Frontal cortex (tissue), 3 donors: ENCODE measurements at regions not wholly inside any gene's neighbourhood (a gene's known extent, or its start where the extent isn't known, plus 50 kb on each side); places are given as distances from the start of the nearest gene placed in this dataset.
"Not testable (repeated sequence)": the region's sequence is repeated elsewhere in the genome, so short reads cannot be mapped to it uniquely, and the experiment has no call there.

Experiments used
- DNase-seq, 2 donors: peaks; one replicate each; pipeline ENCODE4 v3.0.0; 2012; ENCODE audit warnings: low spot score in 2 of 2
- FAIRE-seq: peaks from 2 replicates; lab custom pipeline; 2012; peaks lifted over from hg19 to GRCh38; lab: Jason Lieb, UNC
- donor health status: control.
- donor health status: control.
- donor health status: control.

DNA sequence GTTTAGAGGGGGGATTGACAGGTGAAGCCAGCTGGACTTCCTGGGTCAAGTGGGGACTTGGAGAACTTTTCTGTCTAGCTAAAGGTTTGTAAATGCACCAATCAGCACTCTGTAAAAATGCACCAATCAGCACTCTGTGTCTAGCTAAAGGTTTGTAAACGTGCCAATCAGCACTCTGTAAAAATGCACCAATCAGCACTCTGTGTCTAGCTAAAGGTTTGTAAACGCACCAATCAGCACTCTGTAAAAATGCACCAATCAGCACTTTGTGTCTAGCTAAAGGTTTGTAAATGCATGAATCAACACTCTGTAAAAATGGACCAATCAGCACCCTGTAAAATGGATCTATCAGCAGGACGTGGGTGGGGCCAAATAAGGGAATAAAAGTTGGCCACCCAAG is 120.1 kb upstream of the AGTR1 start:
- FAIRE-seq, DNase-seq: not testable (repeated sequence)

- FAIRE-seq (no peak), DNase-seq (no peak)
Measured at GRCh38 chr3:148582126-148582525, 115.6 kb upstream of the AGTR1 start.

DNA sequence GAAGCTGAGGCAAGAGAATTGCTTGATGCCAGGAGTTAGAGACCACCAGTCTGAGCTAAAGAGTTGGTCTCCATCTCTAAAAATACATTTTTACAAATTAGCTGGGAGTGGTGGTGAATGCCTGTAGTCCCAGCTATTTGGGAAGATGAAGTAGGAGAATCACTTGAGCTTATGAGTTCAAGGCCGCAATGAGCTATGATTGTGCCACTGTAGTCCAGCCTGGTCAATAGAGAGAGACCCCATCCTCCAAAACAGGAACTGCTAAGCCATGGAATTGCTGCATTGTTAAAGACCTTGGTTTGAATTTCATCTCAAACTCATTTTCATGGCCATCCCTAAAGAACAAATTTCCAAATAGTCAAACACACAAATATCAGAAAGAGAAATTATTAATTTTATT is 113.9 kb upstream of the AGTR1 start:
- DNase-seq (no peak), FAIRE-seq (no peak)

- DNase-seq (no peak), FAIRE-seq (no peak)
Measured at GRCh38 chr3:148584438-148584837, 113.3 kb upstream of the AGTR1 start.

DNA sequence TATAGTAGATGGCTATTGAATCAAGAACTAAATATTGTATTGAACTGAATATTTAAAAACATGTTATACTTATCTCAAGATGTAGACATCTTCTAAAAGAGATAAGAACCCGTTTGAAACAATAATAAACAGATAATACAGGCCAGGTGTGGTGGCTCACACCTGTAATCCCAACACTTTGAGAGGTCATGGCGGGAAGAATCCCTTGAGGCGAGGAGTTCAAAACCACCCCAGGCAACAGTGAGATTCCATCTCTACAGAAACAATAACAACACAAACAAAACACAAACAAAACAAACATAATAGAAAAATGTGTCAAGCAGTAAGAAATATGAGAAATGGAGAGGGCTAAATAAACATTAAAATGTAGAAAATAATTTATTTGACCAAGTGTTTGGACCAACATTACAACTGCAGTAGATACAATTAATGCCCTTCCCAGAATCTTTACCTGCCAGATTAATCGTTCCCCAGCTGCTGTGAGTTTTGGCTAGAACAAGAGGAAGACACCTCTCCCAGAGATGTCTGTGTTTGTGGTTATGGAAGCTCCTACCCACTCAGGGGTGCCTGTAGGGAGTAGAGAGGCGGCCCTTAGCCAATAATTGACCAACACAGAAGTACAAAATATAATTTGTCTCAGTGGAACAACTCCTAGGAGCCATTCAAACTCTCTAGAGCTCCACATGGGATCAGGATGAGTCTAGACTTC is 111.9 kb upstream of the AGTR1 start:
- no peak for FAIRE-seq

DNA sequence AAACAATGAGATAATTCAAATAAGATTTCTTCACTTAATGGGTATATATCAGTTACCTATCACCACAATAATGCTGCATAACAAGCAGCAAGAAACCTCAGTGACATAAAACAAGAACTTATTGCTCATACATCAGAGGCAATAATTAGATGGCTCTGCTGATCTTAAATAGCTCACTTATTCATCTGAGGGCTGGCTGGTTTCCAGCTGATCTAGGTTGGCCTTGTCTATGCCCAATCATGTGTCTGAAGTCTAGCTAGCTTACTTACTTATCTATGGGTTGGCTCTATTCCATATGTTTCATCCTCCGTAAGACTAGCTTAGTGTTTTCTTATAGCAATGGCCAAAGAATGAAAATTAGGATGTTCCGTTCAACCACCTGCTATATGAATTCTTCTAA is 109.4 kb upstream of the AGTR1 start:
- FAIRE-seq (no peak), DNase-seq (no peak)

More for the DNA sequence above, 111.9 kb upstream of the AGTR1 start:
- DNase-seq: no peak

DNA sequence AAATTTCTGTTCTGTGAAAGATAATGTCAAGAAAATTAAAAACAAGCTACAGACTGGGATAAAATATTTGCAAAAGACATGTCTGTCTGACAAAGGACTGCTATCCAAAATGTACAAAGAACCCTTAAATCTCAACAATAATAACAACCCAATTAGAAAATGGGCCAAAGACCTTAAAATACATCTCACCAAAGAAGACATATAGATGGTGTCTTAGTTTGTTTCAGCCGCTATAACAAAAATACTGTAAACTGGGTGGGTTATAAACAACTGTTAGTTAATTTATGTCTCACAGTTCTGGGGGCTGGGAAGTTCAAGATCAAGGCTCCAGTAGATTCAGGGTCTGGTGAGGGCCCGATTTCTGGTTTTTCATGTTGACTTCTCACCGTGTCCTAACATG is 106.2 kb upstream of the AGTR1 start:
- FAIRE-seq (no peak), DNase-seq (no peak)

DNA sequence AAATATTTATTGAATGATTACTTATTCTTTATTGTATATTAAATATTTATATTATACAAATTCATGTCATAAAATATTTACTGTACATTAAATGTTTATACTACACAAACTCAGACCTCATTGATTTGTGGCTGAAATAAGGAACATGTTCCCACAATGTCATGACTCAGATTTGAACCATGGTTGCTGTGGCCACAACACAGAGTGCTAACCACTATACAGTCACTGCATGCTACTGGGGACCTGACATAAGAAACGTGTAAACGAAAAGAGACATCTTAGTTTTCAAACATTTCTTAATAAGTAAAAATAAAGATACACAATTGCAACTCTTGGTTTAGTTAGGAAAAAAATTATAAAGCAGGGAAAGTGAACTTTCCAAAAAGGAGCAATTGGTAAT is 99.1 kb upstream of the AGTR1 start:
- DNase-seq (no peak), FAIRE-seq (no peak)

- FAIRE-seq: no peak
- no peak for DNase-seq
Measured at GRCh38 chr3:148599481-148599880, 98.2 kb upstream of the AGTR1 start.

DNA sequence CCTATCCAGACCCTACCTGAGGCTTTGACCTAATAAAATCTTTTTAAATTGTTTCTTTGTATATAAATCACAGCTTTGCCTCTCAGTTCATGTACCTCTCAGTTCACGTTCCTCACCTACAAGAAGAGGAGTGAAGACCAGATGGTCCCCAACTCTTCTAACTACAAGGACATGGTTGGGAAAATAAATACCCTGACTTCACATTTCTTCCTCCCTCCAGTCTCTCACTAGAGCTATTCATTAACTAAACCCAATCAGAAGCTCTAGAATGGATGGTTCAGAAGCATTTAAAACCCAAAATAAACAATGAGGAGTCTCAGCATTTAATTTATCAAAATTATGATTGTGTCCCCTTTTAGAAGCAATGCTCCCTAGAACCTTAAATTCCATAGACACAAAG is 97.3 kb upstream of the AGTR1 start:
- no peak for FAIRE-seq
- DNase-seq: no peak

DNA sequence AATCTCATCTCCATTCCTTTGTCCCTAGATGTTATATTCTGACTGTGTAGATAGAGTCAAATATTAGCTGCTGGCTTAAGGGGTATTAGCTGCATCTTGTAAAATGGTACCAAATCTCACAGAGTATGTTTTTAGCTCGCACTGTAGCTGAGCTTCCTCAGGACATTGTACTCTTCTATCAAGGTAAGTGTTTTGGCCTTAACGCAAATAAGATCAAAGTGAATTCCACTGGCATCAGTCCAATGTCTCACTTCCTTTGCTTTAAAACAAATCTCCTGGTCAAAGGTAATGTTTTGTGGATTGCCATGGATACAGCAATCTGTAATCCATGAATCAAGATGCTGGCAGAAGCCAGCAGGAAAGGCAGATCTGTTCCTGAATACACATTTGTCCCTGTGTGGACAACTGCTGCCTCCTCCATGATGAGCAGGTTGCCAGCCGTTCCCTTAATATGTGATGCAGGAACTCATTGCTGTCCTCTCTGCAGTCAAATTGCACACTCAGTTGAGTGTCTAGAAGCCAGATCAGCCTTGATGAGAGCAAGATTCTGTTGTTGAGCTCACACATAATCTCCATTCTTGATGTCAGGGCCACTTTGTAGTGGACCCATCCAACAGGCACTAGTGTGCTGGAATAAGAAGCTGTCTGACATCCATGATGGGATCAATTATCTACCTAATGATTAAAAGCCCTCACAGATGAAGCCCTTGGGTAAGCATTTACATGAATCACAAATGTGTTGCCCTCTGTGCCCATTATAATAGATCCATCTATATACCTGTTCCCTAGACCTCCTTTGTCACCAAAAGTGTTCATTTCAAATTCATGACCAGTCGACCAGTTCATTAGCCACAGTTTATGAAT is 96.6 kb upstream of the AGTR1 start:
- DNase-seq: no peak
- FAIRE-seq: no peak

DNA sequence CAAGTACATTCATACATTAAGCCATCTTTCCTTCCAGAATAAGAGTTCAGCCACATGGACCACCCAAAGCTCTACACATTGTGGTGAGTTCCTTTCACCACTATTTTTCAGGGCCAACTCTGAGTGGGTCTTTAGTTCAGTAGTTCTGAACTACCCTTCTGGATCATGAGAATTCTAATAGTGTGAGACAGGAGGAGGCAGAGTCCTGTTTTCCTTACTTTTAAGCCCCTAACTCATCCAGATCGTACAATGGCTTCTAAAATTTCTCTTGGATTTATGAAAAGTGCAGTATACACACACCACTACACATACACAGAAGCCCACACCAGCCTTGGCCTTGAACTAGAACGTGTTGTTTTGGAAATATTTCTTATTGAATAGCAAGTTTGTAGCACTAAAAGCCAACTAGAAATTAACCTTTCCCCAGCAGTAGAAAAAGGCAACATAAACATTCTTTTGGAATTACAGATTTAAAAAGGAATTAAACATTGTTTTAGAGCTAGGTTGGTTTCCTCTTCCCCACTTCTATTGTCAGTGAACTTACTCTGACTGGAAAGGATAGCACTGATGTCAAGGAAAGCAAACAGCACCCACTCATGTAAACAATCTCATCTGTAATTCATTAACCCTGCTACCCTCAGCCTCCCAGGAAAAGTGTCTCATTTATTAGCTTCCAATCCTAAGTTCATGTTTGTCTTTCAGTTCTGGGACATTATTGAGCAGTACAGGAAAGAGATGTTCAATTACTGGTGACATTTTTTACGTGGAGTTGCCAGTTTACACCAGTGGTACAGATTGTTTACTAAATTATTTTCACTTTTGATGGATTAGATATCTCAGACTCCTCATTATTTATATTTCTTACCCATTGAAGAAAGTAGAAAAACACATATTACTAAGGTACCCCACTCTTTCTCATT is 95.7 kb upstream of the AGTR1 start:
- FAIRE-seq (no peak), DNase-seq (no peak)

DNA sequence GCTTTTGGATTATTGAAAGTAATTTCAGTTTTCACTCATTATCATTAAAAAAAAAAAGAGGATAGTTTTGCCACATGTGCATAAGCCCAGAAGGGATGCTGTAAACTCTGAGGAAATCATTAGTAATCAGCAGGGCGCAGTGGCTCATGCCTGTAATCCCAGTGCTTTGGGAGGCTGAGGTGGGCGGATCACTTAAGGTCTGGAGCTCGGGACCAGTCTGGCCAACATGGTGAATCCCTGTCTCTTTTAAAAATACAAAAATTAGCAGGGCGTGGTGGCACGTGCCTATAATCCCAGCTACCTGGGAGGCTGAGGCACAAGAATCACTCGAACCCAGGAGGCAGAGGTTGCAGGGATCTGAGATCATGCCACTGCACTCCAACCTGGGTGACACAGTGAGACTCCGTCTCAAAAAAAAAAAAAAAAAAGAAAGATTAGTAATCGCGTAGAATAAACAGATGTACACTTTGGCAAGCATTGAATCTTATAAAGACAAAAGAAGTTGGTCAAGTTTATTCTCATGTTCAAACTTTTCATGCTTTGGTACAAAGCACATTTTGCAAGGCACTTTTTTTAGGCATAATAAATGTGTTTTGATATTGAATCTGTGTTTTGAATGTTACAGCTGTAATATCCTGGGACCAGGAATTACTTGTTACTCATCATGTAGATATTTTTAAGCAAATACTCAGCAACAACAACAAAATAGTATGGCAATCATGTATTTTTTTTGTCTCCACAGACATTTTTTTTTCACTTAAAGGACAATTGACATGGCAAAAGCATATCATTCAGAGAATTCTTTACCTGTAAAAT is 93.2 kb upstream of the AGTR1 start:
- no peak for FAIRE-seq
- no peak for DNase-seq

DNA sequence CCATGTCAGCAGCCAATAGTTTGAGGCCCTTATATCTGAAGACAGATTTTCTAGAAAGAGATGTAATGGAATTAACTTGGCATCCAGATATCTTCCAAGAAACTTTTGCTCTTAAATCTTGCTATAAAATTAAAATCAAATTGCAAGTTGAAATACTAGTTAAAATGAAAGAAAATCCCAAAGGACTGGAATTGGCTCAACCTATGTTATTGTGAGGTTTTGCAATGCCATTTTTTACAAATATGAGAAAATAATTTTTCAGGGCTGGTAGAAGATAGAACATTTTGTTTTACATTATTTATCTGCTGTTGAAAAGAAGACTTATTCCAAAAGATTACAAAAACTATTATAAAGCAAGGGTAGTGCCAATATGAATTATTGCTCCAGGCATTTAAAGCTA is 92.2 kb upstream of the AGTR1 start:
- FAIRE-seq (no peak), DNase-seq (no peak)

DNA sequence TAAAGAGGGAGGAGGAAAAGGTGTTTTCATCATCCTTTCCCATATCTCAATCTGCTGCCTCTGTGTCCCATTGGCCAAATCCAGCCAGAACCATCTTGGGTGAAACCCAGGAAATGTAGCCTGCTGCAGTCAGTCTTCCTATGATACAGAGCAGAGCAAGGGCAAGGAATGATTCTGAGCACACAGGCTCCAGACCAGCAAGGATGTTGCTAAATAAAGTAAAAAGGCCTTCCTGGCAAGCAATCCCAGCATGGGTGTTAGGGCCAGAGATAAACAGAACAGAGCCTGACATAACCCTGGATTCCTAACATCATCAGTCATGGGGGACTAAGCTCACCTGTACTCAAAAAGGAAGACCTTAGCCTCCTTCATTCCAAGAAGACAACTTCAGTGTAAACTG is 90.7 kb upstream of the AGTR1 start:
- FAIRE-seq (no peak), DNase-seq (no peak)

- no peak for FAIRE-seq
- DNase-seq: no peak
Measured at GRCh38 chr3:148607491-148607890, 90.2 kb upstream of the AGTR1 start.

- FAIRE-seq (no peak), DNase-seq (no peak)
Measured at GRCh38 chr3:148612278-148612677, 85.4 kb upstream of the AGTR1 start.

DNA sequence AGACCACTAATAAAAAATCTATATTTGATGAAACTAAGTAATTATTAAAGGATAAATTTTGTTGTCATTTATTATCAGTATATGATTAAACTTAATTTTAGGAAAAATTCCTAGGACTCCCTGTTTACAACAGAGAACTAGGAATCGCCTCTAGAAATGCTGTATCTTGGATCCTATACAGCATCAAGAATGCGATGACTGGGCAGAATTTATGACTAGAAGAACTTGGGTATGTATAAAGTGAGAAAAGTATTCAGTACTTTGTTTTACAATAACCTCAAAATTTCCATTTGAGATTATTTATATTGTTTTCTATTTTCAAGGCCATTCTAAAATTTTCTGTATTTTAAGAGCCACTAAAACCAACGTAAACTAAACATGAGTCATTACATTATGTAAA is 82.3 kb upstream of the AGTR1 start:
- no peak for FAIRE-seq
- DNase-seq: no peak

- DNase-seq (no peak), FAIRE-seq (no peak)
Measured at GRCh38 chr3:148625095-148625736, 72.5 kb upstream of the AGTR1 start.
